A673 (cell line): ENCODE measurements at regions not wholly inside any gene's neighbourhood (a gene's known extent, or its start where the extent isn't known, plus 50 kb on each side); places are given as distances from the start of the nearest gene placed in this dataset.

ENCODE experiments used
- BruUV-seq: library from RNA; stranded (reverse); fragments of 400-500 nt; replicated peaks from 2 replicates; lab custom pipeline; 2021; lab: Mats Ljungman, UMichigan
- CTCF ChIA-PET: fragments of 300-600 bp; sonication (Branson Sonifier 250); formaldehyde crosslinking; loops from one replicate; lab custom pipeline; 2022; ENCODE audit warnings: antibody characterized with exemption; lab: Charles Lee
- POLR2A ChIA-PET: fragments of 300-600 bp; sonication (Branson Sonifier 250); formaldehyde crosslinking; loops from one replicate; lab custom pipeline; 2022; ENCODE audit warnings: antibody characterized with exemption; ENCODE audit not compliant: low non-redundant PET; lab: Charles Lee
- DNase-seq: peaks from one replicate; pipeline ENCODE4 v3.0.0-alpha.2; 2015; ENCODE audit warnings: low spot score
- H3K27ac ChIP-seq: fragments of 200-600 bp; sonication (generic); 2 replicates; pipeline ENCODE4 v1.5.1; 2016; ENCODE audit warnings: mixed run types, low read depth, mild to moderate bottlenecking, mixed read lengths, antibody characterized with exemption, low read length; ENCODE audit not compliant: poor library complexity, severe bottlenecking
- H3K27me3 ChIP-seq: fragments of 200-600 bp; sonication (generic); replicated peaks from 2 replicates; pipeline ENCODE4 v1.6.1; 2017; ENCODE audit warnings: mixed run types, low read depth, mild to moderate bottlenecking, mixed read lengths, antibody characterized with exemption, low read length; ENCODE audit not compliant: insufficient read depth, poor library complexity
- H3K36me3 ChIP-seq: fragments of 200-600 bp; sonication (generic); 2 replicates; pipeline ENCODE4 v1.6.1; 2016; ENCODE audit warnings: mixed run types, mild to moderate bottlenecking, mixed read lengths, antibody characterized with exemption, low read length; ENCODE audit not compliant: insufficient read depth, poor library complexity, severe bottlenecking
- H3K4me1 ChIP-seq: fragments of 200-600 bp; sonication (generic); 2 replicates; pipeline ENCODE4 v1.6.1; 2017; ENCODE audit warnings: mixed run types, mild to moderate bottlenecking, mixed read lengths, antibody characterized with exemption, low read length; ENCODE audit not compliant: insufficient read depth, poor library complexity, severe bottlenecking
- H3K4me3 ChIP-seq: fragments of 200-600 bp; sonication (generic); 2 replicates; pipeline ENCODE4 v1.5.1; 2016; ENCODE audit warnings: low read depth, mixed run types, mild to moderate bottlenecking, mixed read lengths, low read length; ENCODE audit not compliant: poor library complexity, severe bottlenecking
- H3K9me3 ChIP-seq: fragments of 200-600 bp; sonication (generic); 2 replicates; pipeline ENCODE4 v1.6.1; 2016; ENCODE audit warnings: mixed run types, low read depth, mild to moderate bottlenecking, mixed read lengths, antibody characterized with exemption, low read length; ENCODE audit not compliant: poor library complexity, severe bottlenecking
- EZH2 ChIP-seq: fragments of 200-600 bp; sonication (generic); IDR thresholded peaks from 2 replicates; pipeline ENCODE4 v1.6.1; 2017; ENCODE audit warnings: borderline replicate concordance, low read depth, mild to moderate bottlenecking, mixed read lengths, antibody characterized with exemption, low read length; ENCODE audit not compliant: poor library complexity, severe bottlenecking
- intact Hi-C: fragments of 100-400 bp; cut with micrococcal nuclease; formaldehyde crosslinking; loops from one replicate; pipeline ENCODE4 v1.10.0; 2022; ENCODE audit not compliant: unreplicated experiment
- TF ChIP-seq, protein P1 (sequence below): fragments of 300-800, 200-600 bp; sonication (generic); conservative IDR thresholded peaks from 2 replicates; pipeline ENCODE4 v1.5.1; 2017; ENCODE audit warnings: low read depth, mild to moderate bottlenecking, antibody characterized with exemption, low read length, moderate library complexity, mixed read lengths

DNA sequence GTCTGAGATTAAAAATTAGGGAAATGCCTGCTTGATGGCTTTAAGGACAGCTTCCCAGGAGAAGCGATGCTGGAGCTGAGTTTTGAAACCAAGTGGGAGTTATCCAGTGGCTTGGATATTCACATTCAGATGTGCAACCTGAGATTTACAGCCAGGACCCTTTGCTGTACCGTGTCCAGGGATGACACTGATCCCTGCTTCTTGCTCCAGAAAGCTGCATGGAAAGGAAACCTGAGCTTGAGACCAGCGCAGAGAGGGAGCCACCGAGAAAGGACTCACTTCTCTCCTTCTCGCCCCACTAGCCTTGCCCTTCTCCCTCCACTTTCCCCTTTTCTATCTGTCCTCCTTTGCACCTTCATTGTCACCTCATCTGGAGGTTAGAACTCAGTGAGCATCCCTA lies 254.5 kb upstream of the PPARGC1A start:
- Histone ChIP-seq H3K4me1 (no peaks in the 10 kb centered on the region), H3K27ac (no peak overlapping the region), H3K27me3 (peaks cover 4% of the 10 kb centered on the region), H3K9me3 (no peaks in the 10 kb centered on the region), H3K4me3 (no peak overlapping the region), H3K36me3 (no peaks in the 10 kb centered on the region)
- TF ChIP-seq EZH2 = no peak
- TF ChIP-seq, protein P1, sequence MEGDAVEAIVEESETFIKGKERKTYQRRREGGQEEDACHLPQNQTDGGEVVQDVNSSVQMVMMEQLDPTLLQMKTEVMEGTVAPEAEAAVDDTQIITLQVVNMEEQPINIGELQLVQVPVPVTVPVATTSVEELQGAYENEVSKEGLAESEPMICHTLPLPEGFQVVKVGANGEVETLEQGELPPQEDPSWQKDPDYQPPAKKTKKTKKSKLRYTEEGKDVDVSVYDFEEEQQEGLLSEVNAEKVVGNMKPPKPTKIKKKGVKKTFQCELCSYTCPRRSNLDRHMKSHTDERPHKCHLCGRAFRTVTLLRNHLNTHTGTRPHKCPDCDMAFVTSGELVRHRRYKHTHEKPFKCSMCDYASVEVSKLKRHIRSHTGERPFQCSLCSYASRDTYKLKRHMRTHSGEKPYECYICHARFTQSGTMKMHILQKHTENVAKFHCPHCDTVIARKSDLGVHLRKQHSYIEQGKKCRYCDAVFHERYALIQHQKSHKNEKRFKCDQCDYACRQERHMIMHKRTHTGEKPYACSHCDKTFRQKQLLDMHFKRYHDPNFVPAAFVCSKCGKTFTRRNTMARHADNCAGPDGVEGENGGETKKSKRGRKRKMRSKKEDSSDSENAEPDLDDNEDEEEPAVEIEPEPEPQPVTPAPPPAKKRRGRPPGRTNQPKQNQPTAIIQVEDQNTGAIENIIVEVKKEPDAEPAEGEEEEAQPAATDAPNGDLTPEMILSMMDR = no peak
- BruUV-seq = no TSS peak
- no peak for DNase-seq
- POLR2A ChIA-PET = no interaction called here
- CTCF ChIA-PET = interaction anchor here (0.7 kb wide), 1 partner anchor 1470 kb away, joined by 6 read pairs; no protein-coding TSS in a partner anchor
- intact Hi-C loops = no loop called here

DNA sequence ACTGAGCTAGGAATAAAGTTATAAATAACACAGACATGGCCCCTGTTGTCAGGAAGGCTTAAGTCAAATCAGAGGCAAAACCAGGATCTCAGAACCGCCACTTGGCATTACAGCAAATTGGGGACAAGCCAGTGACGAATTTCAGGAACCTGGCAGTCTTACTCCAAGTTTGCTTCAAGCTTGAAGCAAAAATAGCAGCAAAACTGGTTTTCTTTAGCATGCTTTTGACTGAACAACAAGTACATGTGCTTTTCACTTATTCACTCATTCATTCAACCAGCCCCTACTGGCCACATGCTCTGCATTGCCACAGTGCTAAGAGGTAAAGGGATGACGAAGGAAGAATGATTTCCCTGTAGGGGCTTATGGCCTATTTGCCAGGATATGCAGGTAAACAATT lies 253.9 kb upstream of the PPARGC1A start:
- Histone ChIP-seq H3K27me3 (no peaks in the 10 kb centered on the region), H3K9me3 (no peaks in the 10 kb centered on the region), H3K4me3 (no peak overlapping the region), H3K4me1 (no peaks in the 10 kb centered on the region), H3K27ac (no peak overlapping the region), H3K36me3 (no peaks in the 10 kb centered on the region)
- no peak for DNase-seq
- BruUV-seq = no TSS peak
- ChIA-PET CTCF (no interaction called here), POLR2A (no interaction called here)
- intact Hi-C loops = no loop called here
- no peak for TF ChIP-seq EZH2
- TF ChIP-seq, protein P1 = no peak

DNA sequence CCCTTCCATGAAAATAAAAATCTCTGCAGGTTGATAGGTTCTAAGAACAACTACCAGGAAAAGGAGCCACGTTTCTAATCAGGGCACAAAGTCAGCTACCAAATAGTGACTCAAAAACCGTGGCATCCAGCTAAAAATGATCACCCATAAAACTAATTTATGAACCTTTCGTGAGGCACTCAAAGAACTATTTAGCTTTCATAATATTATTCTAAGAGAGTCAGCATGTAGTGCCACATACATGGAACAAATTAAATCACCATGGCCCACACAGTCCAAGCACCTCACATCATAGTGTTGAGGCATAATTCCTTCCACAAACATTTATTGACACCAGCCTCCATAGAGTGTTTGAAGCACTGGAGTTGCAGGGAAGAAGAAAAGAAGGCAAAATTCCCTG lies 252.0 kb upstream of the PPARGC1A start:
- ChIA-PET CTCF (no interaction called here), POLR2A (interaction anchor here (0.6 kb wide), 1 partner anchor 18 kb away, joined by 8 read pairs; no protein-coding TSS in a partner anchor)
- intact Hi-C loops = no loop called here
- H3K27me3 ChIP-seq = no peaks in the 10 kb centered on the region
- H3K27ac ChIP-seq = no peak overlapping the region
- H3K4me1 ChIP-seq = no peaks in the 10 kb centered on the region
- no peak for DNase-seq
- BruUV-seq = no TSS peak
- no peaks in the 10 kb centered on the region for H3K9me3 ChIP-seq
- no peak overlapping the region for H3K4me3 ChIP-seq
- no peaks in the 10 kb centered on the region for H3K36me3 ChIP-seq
- TF ChIP-seq EZH2 = no peak
- TF ChIP-seq, protein P1 = no peak
